Effector memory CD4-positive, alpha-beta T cell (primary cell): ENCODE measurements at regions not wholly inside any gene's neighbourhood (a gene's known extent, or its start where the extent isn't known, plus 50 kb on each side); places are given as distances from the start of the nearest gene placed in this dataset.

ENCODE experiments used
- DNase-seq, 3 donors: peaks; one replicate each; pipeline ENCODE4 v3.0.0-alpha.2; 2020
- H3K27ac ChIP-seq: 2 replicates; pipeline ENCODE4 v1.7.0; 2013; ENCODE audit warnings: mild to moderate bottlenecking, low read length, moderate library complexity; ENCODE audit not compliant: insufficient read depth, poor library complexity, severe bottlenecking
- H3K27me3 ChIP-seq: replicated peaks from 2 replicates; pipeline ENCODE4 v1.7.0; 2013; ENCODE audit warnings: mild to moderate bottlenecking, low read length; ENCODE audit not compliant: insufficient read depth, control insufficient read depth, poor library complexity, severe bottlenecking
- H3K36me3 ChIP-seq: 2 replicates; pipeline ENCODE4 v1.7.0; 2013; ENCODE audit warnings: mild to moderate bottlenecking, low read length, moderate library complexity; ENCODE audit not compliant: control insufficient read depth, insufficient read depth
- H3K4me1 ChIP-seq: 2 replicates; pipeline ENCODE4 v1.7.0; 2013; ENCODE audit warnings: low read length, mild to moderate bottlenecking; ENCODE audit not compliant: control insufficient read depth, insufficient read depth, poor library complexity, severe bottlenecking
- H3K4me3 ChIP-seq: 2 replicates; pipeline ENCODE4 v1.7.0; 2013; ENCODE audit warnings: low read length, low read depth, mild to moderate bottlenecking; ENCODE audit not compliant: insufficient read depth, poor library complexity, severe bottlenecking
- H3K9me3 ChIP-seq: 2 replicates; pipeline ENCODE4 v1.7.0; 2013; ENCODE audit warnings: mild to moderate bottlenecking, low read length, moderate library complexity; ENCODE audit not compliant: control insufficient read depth

GRCh38 chr17:15882058-15882720 lies 62.7 kb upstream of the ADORA2B start:
- peaks cover 2% of the 10 kb centered on the region for H3K4me1 ChIP-seq
- no peak overlapping the region for H3K4me3 ChIP-seq
- no peaks in the 10 kb centered on the region for H3K27me3 ChIP-seq
- no peak overlapping the region for H3K27ac ChIP-seq
- DNase-seq = no peak
- H3K9me3 ChIP-seq = no peaks in the 10 kb centered on the region
- H3K36me3 ChIP-seq = no peaks in the 10 kb centered on the region

GRCh38 chr17:15882777-15883176 lies 62.2 kb upstream of the ADORA2B start:
- Histone ChIP-seq H3K27ac (no peak overlapping the region), H3K9me3 (no peaks in the 10 kb centered on the region), H3K4me1 (peaks cover 2% of the 10 kb centered on the region), H3K27me3 (no peaks in the 10 kb centered on the region), H3K4me3 (no peak overlapping the region), H3K36me3 (no peaks in the 10 kb centered on the region)
- no peak for DNase-seq

- no peak for DNase-seq
- Histone ChIP-seq H3K27ac (no peak overlapping the region), H3K9me3 (no peaks in the 10 kb centered on the region), H3K4me3 (no peak overlapping the region), H3K4me1 (peaks cover 2% of the 10 kb centered on the region), H3K27me3 (no peaks in the 10 kb centered on the region), H3K36me3 (no peaks in the 10 kb centered on the region)
Observed at GRCh38 chr17:15883617-15884111, 61.3 kb upstream of the ADORA2B start.

- no peak overlapping the region for H3K27ac ChIP-seq
- H3K27me3 ChIP-seq = no peaks in the 10 kb centered on the region
- no peak for DNase-seq
- H3K4me3 ChIP-seq = no peak overlapping the region
- peaks cover 2% of the 10 kb centered on the region for H3K4me1 ChIP-seq
- H3K36me3 ChIP-seq = no peaks in the 10 kb centered on the region
- H3K9me3 ChIP-seq = no peaks in the 10 kb centered on the region
Observed at GRCh38 chr17:15884731-15885130, 60.2 kb upstream of the ADORA2B start.

GRCh38 chr17:15885770-15886169 lies 59.2 kb upstream of the ADORA2B start:
- H3K36me3 ChIP-seq = no peaks in the 10 kb centered on the region
- no peak overlapping the region for H3K27ac ChIP-seq
- H3K4me1 ChIP-seq = peaks cover 2% of the 10 kb centered on the region
- no peaks in the 10 kb centered on the region for H3K9me3 ChIP-seq
- no peaks in the 10 kb centered on the region for H3K27me3 ChIP-seq
- DNase-seq = no peak
- H3K4me3 ChIP-seq = no peak overlapping the region

GRCh38 chr17:15886221-15886620 lies 58.7 kb upstream of the ADORA2B start:
- Histone ChIP-seq H3K27me3 (no peaks in the 10 kb centered on the region), H3K9me3 (no peaks in the 10 kb centered on the region), H3K36me3 (no peaks in the 10 kb centered on the region), H3K4me1 (peaks cover 2% of the 10 kb centered on the region), H3K4me3 (no peak overlapping the region), H3K27ac (no peak overlapping the region)
- no peak for DNase-seq

GRCh38 chr17:15886804-15887203 lies 58.1 kb upstream of the ADORA2B start:
- Histone ChIP-seq H3K27me3 (no peaks in the 10 kb centered on the region), H3K4me3 (no peak overlapping the region), H3K9me3 (no peaks in the 10 kb centered on the region), H3K36me3 (no peaks in the 10 kb centered on the region), H3K27ac (no peak overlapping the region), H3K4me1 (peaks cover 2% of the 10 kb centered on the region)
- no peak for DNase-seq

GRCh38 chr17:15888436-15888835 lies 56.5 kb upstream of the ADORA2B start:
- Histone ChIP-seq H3K27ac (no peak overlapping the region), H3K36me3 (no peaks in the 10 kb centered on the region), H3K4me3 (no peak overlapping the region), H3K27me3 (no peaks in the 10 kb centered on the region), H3K9me3 (no peaks in the 10 kb centered on the region), H3K4me1 (peaks cover 2% of the 10 kb centered on the region)
- no peak for DNase-seq

GRCh38 chr17:15890279-15890892 lies 54.5 kb upstream of the ADORA2B start:
- Histone ChIP-seq H3K4me3 (no peak overlapping the region), H3K36me3 (no peaks in the 10 kb centered on the region), H3K27ac (no peak overlapping the region), H3K4me1 (peaks cover 2% of the 10 kb centered on the region), H3K9me3 (no peaks in the 10 kb centered on the region), H3K27me3 (no peaks in the 10 kb centered on the region)
- no peak for DNase-seq

- Histone ChIP-seq H3K36me3 (no peaks in the 10 kb centered on the region), H3K9me3 (no peaks in the 10 kb centered on the region), H3K4me1 (peaks cover 2% of the 10 kb centered on the region), H3K4me3 (no peak overlapping the region), H3K27ac (no peak overlapping the region), H3K27me3 (no peaks in the 10 kb centered on the region)
- no peak for DNase-seq
Observed at GRCh38 chr17:15891318-15891717, 53.6 kb upstream of the ADORA2B start.
